ENCODE measurements at regions not wholly inside any gene's neighbourhood (a gene's known extent, or its start where the extent isn't known, plus 50 kb on each side); places are given as distances from the start of the nearest gene placed in this dataset.

DNA sequence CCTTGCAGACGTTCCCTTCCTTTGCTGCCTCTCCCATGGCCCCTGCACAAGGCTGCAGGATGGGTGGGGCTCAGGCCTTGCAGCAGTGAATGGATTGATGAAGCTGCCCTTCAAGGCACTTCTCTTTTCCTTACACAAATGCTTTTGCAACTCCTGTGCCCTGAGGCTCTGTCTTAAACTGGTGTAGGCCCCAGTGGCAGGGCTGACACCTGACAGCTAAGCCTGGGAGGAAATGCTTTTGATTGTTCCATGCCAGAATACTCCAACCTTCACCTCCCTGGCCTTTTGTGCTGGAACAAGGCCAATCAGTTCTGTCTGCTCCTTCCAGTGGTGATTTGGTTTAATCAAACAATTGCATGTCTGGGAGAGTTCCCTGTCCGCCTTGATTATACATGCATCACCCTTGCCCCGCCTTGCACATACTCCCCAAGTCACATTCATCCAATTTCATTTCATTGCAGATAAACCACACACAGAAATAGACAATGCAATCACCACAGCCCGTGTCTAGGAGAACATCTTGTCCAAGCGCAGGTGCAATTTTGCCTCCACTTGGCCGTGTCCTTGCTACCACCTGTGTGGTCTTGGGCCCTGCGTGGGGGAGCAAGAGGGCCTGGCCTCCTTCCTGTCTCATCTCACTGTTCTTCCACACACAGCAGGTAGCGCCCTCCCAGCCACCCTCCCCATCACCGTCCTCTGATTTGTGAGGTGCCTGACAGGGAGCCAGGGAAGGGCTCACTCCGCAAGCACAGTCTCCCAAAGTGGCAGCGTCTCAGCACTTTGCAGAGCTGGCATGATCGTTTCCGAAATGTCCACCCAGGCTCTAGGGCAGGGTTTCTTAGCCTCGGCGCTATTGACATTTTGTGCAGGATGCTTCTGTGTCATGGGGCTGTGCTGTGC lies 120.4 kb downstream of the CDH26 start (continued):
- TF ChIP-seq, protein P1, sequence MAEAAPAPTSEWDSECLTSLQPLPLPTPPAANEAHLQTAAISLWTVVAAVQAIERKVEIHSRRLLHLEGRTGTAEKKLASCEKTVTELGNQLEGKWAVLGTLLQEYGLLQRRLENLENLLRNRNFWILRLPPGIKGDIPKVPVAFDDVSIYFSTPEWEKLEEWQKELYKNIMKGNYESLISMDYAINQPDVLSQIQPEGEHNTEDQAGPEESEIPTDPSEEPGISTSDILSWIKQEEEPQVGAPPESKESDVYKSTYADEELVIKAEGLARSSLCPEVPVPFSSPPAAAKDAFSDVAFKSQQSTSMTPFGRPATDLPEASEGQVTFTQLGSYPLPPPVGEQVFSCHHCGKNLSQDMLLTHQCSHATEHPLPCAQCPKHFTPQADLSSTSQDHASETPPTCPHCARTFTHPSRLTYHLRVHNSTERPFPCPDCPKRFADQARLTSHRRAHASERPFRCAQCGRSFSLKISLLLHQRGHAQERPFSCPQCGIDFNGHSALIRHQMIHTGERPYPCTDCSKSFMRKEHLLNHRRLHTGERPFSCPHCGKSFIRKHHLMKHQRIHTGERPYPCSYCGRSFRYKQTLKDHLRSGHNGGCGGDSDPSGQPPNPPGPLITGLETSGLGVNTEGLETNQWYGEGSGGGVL (tag by site-specific recombination; IDR thresholded peaks at IDR 0.05): no peak
- TF ChIP-seq ZNF221 (tag by site-specific recombination; IDR thresholded peaks at IDR 0.05; ENCODE audit: borderline replicate concordance) (no peak), ZNF785 (tag by site-specific recombination; IDR thresholded peaks at IDR 0.05) (no peak), ZFP69B (tag by site-specific recombination; IDR thresholded peaks at IDR 0.05) (no peak), ZNF530 (tag by site-specific recombination; IDR thresholded peaks at IDR 0.05; ENCODE audit: low read depth) (no peak), ZNF830 (tag by site-specific recombination; IDR thresholded peaks at IDR 0.05; ENCODE audit: low read depth) (no peak), ZNF211 (tag by site-specific recombination; IDR thresholded peaks at IDR 0.05; ENCODE audit: low read depth) (no peak), ZNF571 (tag by site-specific recombination; IDR thresholded peaks at IDR 0.05) (no peak), ZNF292 (tag by site-specific recombination; IDR thresholded peaks at IDR 0.05; ENCODE audit: borderline replicate concordance, low read depth) (no peak)
- TF ChIP-seq, protein P2, sequence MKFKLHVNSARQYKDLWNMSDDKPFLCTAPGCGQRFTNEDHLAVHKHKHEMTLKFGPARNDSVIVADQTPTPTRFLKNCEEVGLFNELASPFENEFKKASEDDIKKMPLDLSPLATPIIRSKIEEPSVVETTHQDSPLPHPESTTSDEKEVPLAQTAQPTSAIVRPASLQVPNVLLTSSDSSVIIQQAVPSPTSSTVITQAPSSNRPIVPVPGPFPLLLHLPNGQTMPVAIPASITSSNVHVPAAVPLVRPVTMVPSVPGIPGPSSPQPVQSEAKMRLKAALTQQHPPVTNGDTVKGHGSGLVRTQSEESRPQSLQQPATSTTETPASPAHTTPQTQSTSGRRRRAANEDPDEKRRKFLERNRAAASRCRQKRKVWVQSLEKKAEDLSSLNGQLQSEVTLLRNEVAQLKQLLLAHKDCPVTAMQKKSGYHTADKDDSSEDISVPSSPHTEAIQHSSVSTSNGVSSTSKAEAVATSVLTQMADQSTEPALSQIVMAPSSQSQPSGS (tag by site-specific recombination; IDR thresholded peaks at IDR 0.05; ENCODE audit: low read depth): no peak

DNA sequence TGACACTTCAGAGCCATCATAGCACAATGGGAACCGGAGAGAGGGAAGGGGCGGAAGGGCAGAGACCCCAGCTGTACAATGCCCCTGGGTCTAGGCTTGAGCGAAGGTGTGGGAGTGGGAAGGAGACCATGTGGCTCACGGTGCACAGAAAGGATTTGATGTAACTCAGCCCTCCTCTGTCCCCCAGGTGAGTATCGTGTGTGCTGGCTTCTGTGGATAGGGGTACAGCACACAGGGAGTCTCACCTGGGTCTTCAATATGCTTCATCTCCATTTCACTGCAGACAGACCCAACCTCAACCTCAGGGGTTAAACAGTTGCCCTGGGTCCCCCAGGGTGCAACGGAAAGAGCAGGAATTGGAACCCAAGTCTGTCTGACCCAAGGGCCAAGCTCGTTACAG lies 122.2 kb downstream of the CDH26 start:
- CTCF ChIA-PET: interaction anchor here (0.8 kb wide), 1 partner anchor 15 kb away, joined by 5 read pairs; no protein-coding TSS in a partner anchor
- Histone ChIP-seq H3K36me3 (ENCODE audit: control insufficient read depth in 2 of 2, insufficient read depth in 1 of 2, low read length in 2 of 2) (no peaks in the 10 kb centered on the region), H3K27ac (ENCODE audit: extremely low read depth, low read depth, low read length) (no peak overlapping the region), H3K4me3 (ENCODE audit: low read depth, low read length) (no peak overlapping the region), H3K4me1 (ENCODE audit: control insufficient read depth, insufficient read depth, low read length) (no peaks in the 10 kb centered on the region), H3K9me3 (ENCODE audit: control insufficient read depth, insufficient read depth, low read depth, low read length) (no peaks in the 10 kb centered on the region)
- POLR2A ChIA-PET: no interaction called here
- TF ChIP-seq ZNF560 (tag by site-specific recombination; IDR thresholded peaks at IDR 0.05; ENCODE audit: borderline replicate concordance) (no peak), KLF10 (tag by site-specific recombination; IDR thresholded peaks at IDR 0.05) (no peak), ZBTB20 (tag by site-specific recombination; IDR thresholded peaks at IDR 0.05) (no peak), ZBTB1 (tag by site-specific recombination; IDR thresholded peaks at IDR 0.05) (no peak), ZNF549 (tag by site-specific recombination; IDR thresholded peaks at IDR 0.05) (no peak), ZNF112 (tag by site-specific recombination; IDR thresholded peaks at IDR 0.05) (no peak), ZNF585B (tag by site-specific recombination; IDR thresholded peaks at IDR 0.05) (no peak), ZNF660 (tag by site-specific recombination; IDR thresholded peaks at IDR 0.05) (no peak), ZNF701 (tag by site-specific recombination; IDR thresholded peaks at IDR 0.05) (no peak)
- TF ChIP-seq, protein P3, sequence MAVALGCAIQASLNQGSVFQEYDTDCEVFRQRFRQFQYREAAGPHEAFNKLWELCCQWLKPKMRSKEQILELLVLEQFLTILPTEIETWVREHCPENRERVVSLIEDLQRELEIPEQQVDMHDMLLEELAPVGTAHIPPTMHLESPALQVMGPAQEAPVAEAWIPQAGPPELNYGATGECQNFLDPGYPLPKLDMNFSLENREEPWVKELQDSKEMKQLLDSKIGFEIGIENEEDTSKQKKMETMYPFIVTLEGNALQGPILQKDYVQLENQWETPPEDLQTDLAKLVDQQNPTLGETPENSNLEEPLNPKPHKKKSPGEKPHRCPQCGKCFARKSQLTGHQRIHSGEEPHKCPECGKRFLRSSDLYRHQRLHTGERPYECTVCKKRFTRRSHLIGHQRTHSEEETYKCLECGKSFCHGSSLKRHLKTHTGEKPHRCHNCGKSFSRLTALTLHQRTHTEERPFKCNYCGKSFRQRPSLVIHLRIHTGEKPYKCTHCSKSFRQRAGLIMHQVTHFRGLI (tag by site-specific recombination; IDR thresholded peaks at IDR 0.05): no peak
- TF ChIP-seq, protein P4, sequence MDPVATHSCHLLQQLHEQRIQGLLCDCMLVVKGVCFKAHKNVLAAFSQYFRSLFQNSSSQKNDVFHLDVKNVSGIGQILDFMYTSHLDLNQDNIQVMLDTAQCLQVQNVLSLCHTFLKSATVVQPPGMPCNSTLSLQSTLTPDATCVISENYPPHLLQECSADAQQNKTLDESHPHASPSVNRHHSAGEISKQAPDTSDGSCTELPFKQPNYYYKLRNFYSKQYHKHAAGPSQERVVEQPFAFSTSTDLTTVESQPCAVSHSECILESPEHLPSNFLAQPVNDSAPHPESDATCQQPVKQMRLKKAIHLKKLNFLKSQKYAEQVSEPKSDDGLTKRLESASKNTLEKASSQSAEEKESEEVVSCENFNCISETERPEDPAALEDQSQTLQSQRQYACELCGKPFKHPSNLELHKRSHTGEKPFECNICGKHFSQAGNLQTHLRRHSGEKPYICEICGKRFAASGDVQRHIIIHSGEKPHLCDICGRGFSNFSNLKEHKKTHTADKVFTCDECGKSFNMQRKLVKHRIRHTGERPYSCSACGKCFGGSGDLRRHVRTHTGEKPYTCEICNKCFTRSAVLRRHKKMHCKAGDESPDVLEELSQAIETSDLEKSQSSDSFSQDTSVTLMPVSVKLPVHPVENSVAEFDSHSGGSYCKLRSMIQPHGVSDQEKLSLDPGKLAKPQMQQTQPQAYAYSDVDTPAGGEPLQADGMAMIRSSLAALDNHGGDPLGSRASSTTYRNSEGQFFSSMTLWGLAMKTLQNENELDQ (tag by site-specific recombination; IDR thresholded peaks at IDR 0.05; ENCODE audit: low read depth): no peak
- TF ChIP-seq, protein P5, sequence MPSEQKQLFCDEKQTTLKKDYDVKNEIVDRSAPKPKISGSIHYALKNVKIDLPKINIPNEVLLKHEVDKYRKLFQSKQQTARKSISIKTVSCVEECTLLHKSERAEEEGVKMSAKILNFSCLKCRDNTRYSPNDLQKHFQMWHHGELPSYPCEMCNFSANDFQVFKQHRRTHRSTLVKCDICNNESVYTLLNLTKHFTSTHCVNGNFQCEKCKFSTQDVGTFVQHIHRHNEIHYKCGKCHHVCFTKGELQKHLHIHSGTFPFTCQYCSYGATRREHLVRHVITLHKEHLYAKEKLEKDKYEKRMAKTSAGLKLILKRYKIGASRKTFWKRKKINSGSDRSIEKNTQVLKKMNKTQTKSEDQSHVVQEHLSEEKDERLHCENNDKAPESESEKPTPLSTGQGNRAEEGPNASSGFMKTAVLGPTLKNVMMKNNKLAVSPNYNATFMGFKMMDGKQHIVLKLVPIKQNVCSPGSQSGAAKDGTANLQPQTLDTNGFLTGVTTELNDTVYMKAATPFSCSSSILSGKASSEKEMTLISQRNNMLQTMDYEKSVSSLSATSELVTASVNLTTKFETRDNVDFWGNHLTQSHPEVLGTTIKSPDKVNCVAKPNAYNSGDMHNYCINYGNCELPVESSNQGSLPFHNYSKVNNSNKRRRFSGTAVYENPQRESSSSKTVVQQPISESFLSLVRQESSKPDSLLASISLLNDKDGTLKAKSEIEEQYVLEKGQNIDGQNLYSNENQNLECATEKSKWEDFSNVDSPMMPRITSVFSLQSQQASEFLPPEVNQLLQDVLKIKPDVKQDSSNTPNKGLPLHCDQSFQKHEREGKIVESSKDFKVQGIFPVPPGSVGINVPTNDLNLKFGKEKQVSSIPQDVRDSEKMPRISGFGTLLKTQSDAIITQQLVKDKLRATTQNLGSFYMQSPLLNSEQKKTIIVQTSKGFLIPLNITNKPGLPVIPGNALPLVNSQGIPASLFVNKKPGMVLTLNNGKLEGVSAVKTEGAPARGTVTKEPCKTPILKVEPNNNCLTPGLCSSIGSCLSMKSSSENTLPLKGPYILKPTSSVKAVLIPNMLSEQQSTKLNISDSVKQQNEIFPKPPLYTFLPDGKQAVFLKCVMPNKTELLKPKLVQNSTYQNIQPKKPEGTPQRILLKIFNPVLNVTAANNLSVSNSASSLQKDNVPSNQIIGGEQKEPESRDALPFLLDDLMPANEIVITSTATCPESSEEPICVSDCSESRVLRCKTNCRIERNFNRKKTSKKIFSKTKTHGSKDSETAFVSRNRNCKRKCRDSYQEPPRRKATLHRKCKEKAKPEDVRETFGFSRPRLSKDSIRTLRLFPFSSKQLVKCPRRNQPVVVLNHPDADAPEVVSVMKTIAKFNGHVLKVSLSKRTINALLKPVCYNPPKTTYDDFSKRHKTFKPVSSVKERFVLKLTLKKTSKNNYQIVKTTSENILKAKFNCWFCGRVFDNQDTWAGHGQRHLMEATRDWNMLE (tag by site-specific recombination; conservative IDR thresholded peaks at IDR 0.05; ENCODE audit: low read depth): no peak

All from HEK293 (cell line).